Dendritic cell treated with granulocyte-macrophage colony-stimulating factor and Interleukin-4, amounts not matched to agents 40 ng/mL and 50 ng/mL, for 4 days (primary cell): ENCODE measurements at regions not wholly inside any gene's neighbourhood (a gene's known extent, or its start where the extent isn't known, plus 50 kb on each side); places are given as distances from the start of the nearest gene placed in this dataset.

ENCODE experiments used
- H3K27ac Mint-ChIP-seq: one replicate; pipeline ENCODE4 v1.8.0; 2022; ENCODE audit warnings: mild to moderate bottlenecking, mixed read lengths
- H3K27me3 Mint-ChIP-seq: one replicate; pipeline ENCODE4 v1.8.0; 2022; ENCODE audit warnings: mild to moderate bottlenecking, mixed read lengths
- H3K36me3 Mint-ChIP-seq: one replicate; pipeline ENCODE4 v1.8.0; 2022; ENCODE audit warnings: low read depth, mixed read lengths
- H3K4me1 Mint-ChIP-seq: one replicate; pipeline ENCODE4 v1.8.0; 2022; ENCODE audit warnings: low read depth, mixed read lengths
- H3K4me3 Mint-ChIP-seq: one replicate; pipeline ENCODE4 v1.8.0; 2022; ENCODE audit warnings: mild to moderate bottlenecking, moderate library complexity, mixed read lengths
- H3K9me3 Mint-ChIP-seq: one replicate; pipeline ENCODE4 v1.8.0; 2022; ENCODE audit warnings: mixed read lengths
- intact Hi-C: fragments of 100-400 bp; cut with micrococcal nuclease; formaldehyde crosslinking; loops from one replicate; pipeline ENCODE4 v1.15.0; 2022

GRCh38 chr6:56346958-56347357, 99.6 kb upstream of the COL21A1 start:
- Mint-ChIP-seq H3K9me3 (peaks cover under 1% of the 10 kb centered on the region), H3K27me3 (peaks cover 2% of the 10 kb centered on the region), H3K4me3 (no peak overlapping the region), H3K4me1 (no peaks in the 10 kb centered on the region), H3K36me3 (no peaks in the 10 kb centered on the region), H3K27ac (no peak overlapping the region)
- intact Hi-C loops = no loop called here

- no peaks in the 10 kb centered on the region for H3K9me3 Mint-ChIP-seq
- H3K27ac Mint-ChIP-seq = no peak overlapping the region
- H3K4me1 Mint-ChIP-seq = no peaks in the 10 kb centered on the region
- H3K36me3 Mint-ChIP-seq = no peaks in the 10 kb centered on the region
- H3K4me3 Mint-ChIP-seq = no peak overlapping the region
- peaks cover 2% of the 10 kb centered on the region for H3K27me3 Mint-ChIP-seq
- intact Hi-C loops = no loop called here
Observed at GRCh38 chr6:56345376-56345995, 98.1 kb upstream of the COL21A1 start.

- Mint-ChIP-seq H3K27me3 (no peaks in the 10 kb centered on the region), H3K9me3 (no peaks in the 10 kb centered on the region), H3K27ac (no peak overlapping the region), H3K4me1 (no peaks in the 10 kb centered on the region), H3K4me3 (no peak overlapping the region), H3K36me3 (no peaks in the 10 kb centered on the region)
- intact Hi-C loops = no loop called here
Observed at GRCh38 chr6:56343295-56343694, 95.9 kb upstream of the COL21A1 start.

GRCh38 chr6:56339524-56339923, 92.1 kb upstream of the COL21A1 start:
- H3K27me3 Mint-ChIP-seq = no peaks in the 10 kb centered on the region
- no peak overlapping the region for H3K4me3 Mint-ChIP-seq
- no peak overlapping the region for H3K27ac Mint-ChIP-seq
- no peaks in the 10 kb centered on the region for H3K4me1 Mint-ChIP-seq
- no peaks in the 10 kb centered on the region for H3K36me3 Mint-ChIP-seq
- no peaks in the 10 kb centered on the region for H3K9me3 Mint-ChIP-seq
- intact Hi-C loops = no loop called here

GRCh38 chr6:56335726-56336125, 88.3 kb upstream of the COL21A1 start:
- Mint-ChIP-seq H3K4me1 (no peaks in the 10 kb centered on the region), H3K4me3 (no peak overlapping the region), H3K27ac (no peak overlapping the region), H3K9me3 (no peaks in the 10 kb centered on the region), H3K36me3 (no peaks in the 10 kb centered on the region), H3K27me3 (peaks cover 2% of the 10 kb centered on the region)
- intact Hi-C loops = no loop called here

GRCh38 chr6:56334937-56335336, 87.6 kb upstream of the COL21A1 start:
- H3K27ac Mint-ChIP-seq = no peak overlapping the region

GRCh38 chr6:56329271-56330050, 82.1 kb upstream of the COL21A1 start:
- Mint-ChIP-seq H3K27ac (no peak overlapping the region), H3K36me3 (no peaks in the 10 kb centered on the region), H3K4me3 (no peak overlapping the region), H3K4me1 (no peaks in the 10 kb centered on the region), H3K27me3 (peaks cover 2% of the 10 kb centered on the region), H3K9me3 (no peaks in the 10 kb centered on the region)
- intact Hi-C loops = no loop called here

More at GRCh38 chr6:56334937-56335336, 87.6 kb upstream of the COL21A1 start:
- Mint-ChIP-seq H3K4me3 (no peak overlapping the region), H3K27me3 (peaks cover 2% of the 10 kb centered on the region), H3K9me3 (no peaks in the 10 kb centered on the region), H3K36me3 (no peaks in the 10 kb centered on the region), H3K4me1 (no peaks in the 10 kb centered on the region)
- intact Hi-C loops = no loop called here

- peaks cover under 1% of the 10 kb centered on the region for H3K27me3 Mint-ChIP-seq
- H3K4me1 Mint-ChIP-seq = no peaks in the 10 kb centered on the region
- H3K27ac Mint-ChIP-seq = no peak overlapping the region
- no peak overlapping the region for H3K4me3 Mint-ChIP-seq
- H3K9me3 Mint-ChIP-seq = no peaks in the 10 kb centered on the region
- no peaks in the 10 kb centered on the region for H3K36me3 Mint-ChIP-seq
- intact Hi-C loops = no loop called here
Observed at GRCh38 chr6:56328728-56329090, 81.3 kb upstream of the COL21A1 start.

- no peaks in the 10 kb centered on the region for H3K9me3 Mint-ChIP-seq
- H3K4me1 Mint-ChIP-seq = no peaks in the 10 kb centered on the region
- no peaks in the 10 kb centered on the region for H3K36me3 Mint-ChIP-seq
- no peak overlapping the region for H3K27ac Mint-ChIP-seq
- H3K4me3 Mint-ChIP-seq = no peak overlapping the region
- intact Hi-C loops = no loop called here
- no peaks in the 10 kb centered on the region for H3K27me3 Mint-ChIP-seq
Observed at GRCh38 chr6:56327946-56328727, 80.8 kb upstream of the COL21A1 start.

- H3K4me1 Mint-ChIP-seq = no peaks in the 10 kb centered on the region
- intact Hi-C loops = no loop called here
- H3K36me3 Mint-ChIP-seq = no peaks in the 10 kb centered on the region
- no peak overlapping the region for H3K4me3 Mint-ChIP-seq
- H3K9me3 Mint-ChIP-seq = no peaks in the 10 kb centered on the region
- H3K27me3 Mint-ChIP-seq = no peaks in the 10 kb centered on the region
- no peak overlapping the region for H3K27ac Mint-ChIP-seq
Observed at GRCh38 chr6:56324396-56324795, 77.0 kb upstream of the COL21A1 start.

- no peaks in the 10 kb centered on the region for H3K4me1 Mint-ChIP-seq
- no peak overlapping the region for H3K4me3 Mint-ChIP-seq
- no peaks in the 10 kb centered on the region for H3K27me3 Mint-ChIP-seq
- no peaks in the 10 kb centered on the region for H3K9me3 Mint-ChIP-seq
- H3K27ac Mint-ChIP-seq = no peak overlapping the region
- intact Hi-C loops = no loop called here
- H3K36me3 Mint-ChIP-seq = no peaks in the 10 kb centered on the region
Observed at GRCh38 chr6:56318851-56319250, 71.5 kb upstream of the COL21A1 start.

GRCh38 chr6:56314683-56315523, 67.5 kb upstream of the COL21A1 start:
- H3K9me3 Mint-ChIP-seq = no peaks in the 10 kb centered on the region
- H3K27ac Mint-ChIP-seq = no peak overlapping the region
- H3K4me1 Mint-ChIP-seq = no peaks in the 10 kb centered on the region
- H3K27me3 Mint-ChIP-seq = no peaks in the 10 kb centered on the region
- intact Hi-C loops = no loop called here
- H3K36me3 Mint-ChIP-seq = no peaks in the 10 kb centered on the region
- no peak overlapping the region for H3K4me3 Mint-ChIP-seq

- H3K9me3 Mint-ChIP-seq = no peaks in the 10 kb centered on the region
- no peaks in the 10 kb centered on the region for H3K4me1 Mint-ChIP-seq
- intact Hi-C loops = no loop called here
- no peak overlapping the region for H3K27ac Mint-ChIP-seq
- no peak overlapping the region for H3K4me3 Mint-ChIP-seq
- H3K27me3 Mint-ChIP-seq = no peaks in the 10 kb centered on the region
- no peaks in the 10 kb centered on the region for H3K36me3 Mint-ChIP-seq
Observed at GRCh38 chr6:56311533-56312448, 64.4 kb upstream of the COL21A1 start.
